Activated CD4-positive, CD25-positive, alpha-beta regulatory T cell (primary cell): ENCODE measurements at regions not wholly inside any gene's neighbourhood (a gene's known extent, or its start where the extent isn't known, plus 50 kb on each side); places are given as distances from the start of the nearest gene placed in this dataset.

Experiments
- DNase-seq, 4 experiments: peaks; one replicate each; lab custom pipeline; 2025; lab: John Stamatoyannopoulos, UW

DNA sequence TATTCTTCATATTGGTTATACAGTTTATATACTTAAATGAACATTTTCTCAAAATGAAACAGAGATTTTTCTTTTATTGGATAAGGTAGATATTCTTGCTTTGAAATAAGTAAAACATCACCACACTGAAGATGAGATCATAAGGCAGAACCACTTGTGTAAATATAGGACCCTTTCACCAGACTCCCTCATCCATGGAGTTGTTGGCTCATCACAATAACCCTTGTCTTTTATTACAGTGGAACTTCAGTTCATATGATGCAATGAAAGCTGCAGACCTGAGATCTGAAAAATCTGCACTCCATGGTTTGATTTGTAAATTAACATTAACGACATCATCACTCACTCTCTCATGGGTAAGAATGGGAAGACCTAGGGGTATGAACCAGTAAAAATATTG is 51.9 kb upstream of the DBX2 start:
- DNase-seq, result no peak

DNA sequence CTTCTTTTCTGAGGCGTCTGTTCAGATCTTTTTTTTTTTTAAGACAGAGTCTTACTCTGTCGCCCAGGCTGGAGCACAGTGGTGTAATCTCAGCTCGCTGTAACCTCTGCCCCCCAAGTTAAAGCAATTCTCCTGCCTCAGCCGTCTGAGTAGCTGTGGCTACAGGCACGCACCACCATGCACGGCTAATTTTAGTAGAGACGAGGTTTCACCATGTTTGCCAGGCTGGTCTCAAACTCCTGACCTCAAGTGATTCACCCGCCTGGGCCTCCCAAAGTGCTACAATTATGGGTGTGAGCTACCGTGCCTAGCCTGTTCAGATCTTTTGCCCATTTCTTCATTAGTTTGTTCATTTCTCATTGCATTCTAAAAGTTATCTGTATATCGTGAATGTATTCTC is 55.1 kb upstream of the DBX2 start:
- DNase-seq, result no peak

GRCh38 chr12:45112306-45112705 is 61.4 kb upstream of the DBX2 start:
- no peak for DNase-seq

DNA sequence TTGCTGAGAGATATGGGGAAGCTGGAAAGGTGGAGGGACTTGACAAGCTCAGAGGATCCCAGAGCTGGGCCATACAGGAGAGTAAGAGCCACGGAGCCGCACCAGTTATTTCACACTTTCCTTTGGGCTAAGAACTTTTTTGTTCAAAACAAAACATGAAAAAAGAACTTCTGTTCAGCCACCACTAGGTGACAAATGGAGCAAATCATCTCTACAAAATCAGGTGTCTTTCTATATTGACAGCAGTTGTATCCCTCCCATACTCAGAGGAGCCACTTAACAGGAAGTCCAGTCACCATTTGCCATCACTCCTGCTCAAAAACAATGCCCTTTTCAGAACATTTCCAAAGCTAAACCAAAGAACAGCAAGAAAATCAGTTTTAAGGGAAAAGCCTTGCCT is 70.3 kb upstream of the DBX2 start:
- no peak for DNase-seq

- no peak for DNase-seq
Observed at GRCh38 chr12:45122768-45123380, 72.0 kb upstream of the DBX2 start.

GRCh38 chr12:45124485-45125155 is 73.7 kb upstream of the DBX2 start:
- no peak for DNase-seq

- no peak for DNase-seq
Observed at GRCh38 chr12:45125997-45126396, 75.1 kb upstream of the DBX2 start.

GRCh38 chr12:45128637-45129036 is 77.7 kb upstream of the DBX2 start:
- no peak for DNase-seq

- DNase-seq, result peak in 1 of 4 experiments; percentile 3
Observed at GRCh38 chr12:45130881-45131281, 80.0 kb upstream of the DBX2 start.

GRCh38 chr12:45131506-45131905 is 80.6 kb upstream of the DBX2 start:
- DNase-seq, result no peak

- DNase-seq, result no peak
Observed at GRCh38 chr12:45138609-45139008, 77.3 kb upstream of the ANO6 start.

GRCh38 chr12:45148006-45148405 is 67.9 kb upstream of the ANO6 start:
- DNase-seq, result no peak

DNA sequence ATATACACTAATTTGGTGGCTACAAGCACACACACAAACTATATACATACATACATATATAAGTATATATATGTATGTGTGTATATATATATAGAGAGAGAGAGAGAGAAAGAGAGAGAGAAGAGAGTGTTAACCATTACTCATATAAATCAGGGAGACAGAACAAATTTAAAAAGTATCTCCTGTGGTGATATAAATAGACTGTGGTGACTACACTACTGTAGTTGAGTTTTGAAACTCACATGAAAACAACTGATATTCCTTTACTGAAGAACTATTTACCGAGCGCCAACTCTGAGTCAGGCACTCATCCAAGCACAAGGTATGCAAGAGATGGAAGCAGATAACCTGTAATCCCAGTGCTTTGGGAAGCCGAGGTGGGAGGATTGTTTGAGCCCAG is 67.3 kb upstream of the ANO6 start:
- DNase-seq, result no peak

- DNase-seq, result no peak
Observed at GRCh38 chr12:45165284-45165683, 50.6 kb upstream of the ANO6 start.

GRCh38 chr12:45166056-45166455 is 49.8 kb upstream of the ANO6 start:
- no peak for DNase-seq
